Mucosa of descending colon (tissue), 3 donors: ENCODE measurements at regions not wholly inside any gene's neighbourhood (a gene's known extent, or its start where the extent isn't known, plus 50 kb on each side); places are given as distances from the start of the nearest gene placed in this dataset.

Experiments used
- ATAC-seq: fragments of 200-7000 bp; cut with Tn5 transposase; one replicate; pipeline ENCODE4 v1.9.1; 2020; ENCODE audit warnings: mild to moderate bottlenecking, moderate library complexity
- DNase-seq, 3 donors: peaks; one replicate each; pipeline ENCODE4 v3.0.0-alpha.2; 2020
- H3K36me3 ChIP-seq: fragments of 200-600 bp; one replicate; pipeline ENCODE4 v1.8.0; 2021; ENCODE audit warnings: low read depth, mild to moderate bottlenecking
- H3K4me1 ChIP-seq: fragments of 200-600 bp; one replicate; pipeline ENCODE4 v1.8.0; 2021; ENCODE audit warnings: low read depth, mild to moderate bottlenecking
- H3K4me3 ChIP-seq: fragments of 200-600 bp; one replicate; pipeline ENCODE4 v1.8.0; 2021; ENCODE audit warnings: mild to moderate bottlenecking
- H3K9me3 ChIP-seq: fragments of 200-600 bp; one replicate; pipeline ENCODE4 v1.8.0; 2021; ENCODE audit warnings: mild to moderate bottlenecking
- CTCF ChIP-seq: fragments of 200-600 bp; IDR thresholded peaks from one replicate; pipeline ENCODE4 v1.8.0; 2022; ENCODE audit warnings: antibody characterized with exemption, mild to moderate bottlenecking
- intact Hi-C, 2 donors: fragments of 100-400 bp; cut with DNase I in 1 of 2; cut with micrococcal nuclease in 1 of 2; formaldehyde crosslinking; loops; one replicate each; pipeline versions ENCODE4 v1.11.0 to v1.11.1; 2022; cut with DNase I, micrococcal nuclease
- donor health status: DM: no; HTN: no; CAD: no; lungs with moderate emphysema.
- donor health status: DM: no; HTN: no; CAD: no.
- donor health status: DM: no; HTN: yes; CAD: no.

GRCh38 chr1:208527156-208527555, 283.0 kb upstream of the PLXNA2 start:
- DNase-seq (no peak), ATAC-seq (no peak)
- intact Hi-C loops = no loop called here
- H3K9me3 ChIP-seq = no peaks in the 10 kb centered on the region
- no peak overlapping the region for H3K4me3 ChIP-seq
- TF ChIP-seq CTCF = no peak
- H3K4me1 ChIP-seq = no peaks in the 10 kb centered on the region
- no peaks in the 10 kb centered on the region for H3K36me3 ChIP-seq

- no peaks in the 10 kb centered on the region for H3K36me3 ChIP-seq
- TF ChIP-seq CTCF = no peak
- H3K9me3 ChIP-seq = no peaks in the 10 kb centered on the region
- H3K4me1 ChIP-seq = no peaks in the 10 kb centered on the region
- no peak for ATAC-seq
- H3K4me3 ChIP-seq = no peak overlapping the region
- intact Hi-C loops = no loop called here
- DNase-seq = no peak
Observed at GRCh38 chr1:208528578-208529240, 284.5 kb upstream of the PLXNA2 start.

GRCh38 chr1:208531003-208531750, 287.0 kb upstream of the PLXNA2 start:
- peaks cover 8% of the 10 kb centered on the region for H3K4me1 ChIP-seq
- peak; percentile 45 for ATAC-seq
- DNase-seq = peak in 2 of 3 donors; percentile 74
- intact Hi-C loops = no loop called here
- H3K36me3 ChIP-seq = no peaks in the 10 kb centered on the region
- no peak for TF ChIP-seq CTCF
- H3K9me3 ChIP-seq = no peaks in the 10 kb centered on the region
- H3K4me3 ChIP-seq = no peak overlapping the region

GRCh38 chr1:208533746-208534598, 289.8 kb upstream of the PLXNA2 start:
- no peak for ATAC-seq
- TF ChIP-seq CTCF = no peak
- intact Hi-C loops = no loop called here
- H3K4me1 ChIP-seq = peaks cover 8% of the 10 kb centered on the region
- no peaks in the 10 kb centered on the region for H3K36me3 ChIP-seq
- no peak overlapping the region for H3K4me3 ChIP-seq
- no peak for DNase-seq
- no peaks in the 10 kb centered on the region for H3K9me3 ChIP-seq

GRCh38 chr1:208534599-208534897, 290.4 kb upstream of the PLXNA2 start:
- no peak for TF ChIP-seq CTCF
- Histone ChIP-seq H3K9me3 (no peaks in the 10 kb centered on the region), H3K36me3 (no peaks in the 10 kb centered on the region), H3K4me3 (no peak overlapping the region), H3K4me1 (peaks cover 8% of the 10 kb centered on the region)
- intact Hi-C loops = no loop called here
- ATAC-seq = peak; percentile 54
- peak in 1 of 3 donors; percentile 38 for DNase-seq
